ENCODE measurements at regions not wholly inside any gene's neighbourhood (a gene's known extent, or its start where the extent isn't known, plus 50 kb on each side); places are given as distances from the start of the nearest gene placed in this dataset.

- Histone ChIP-seq H3K9me3 (ENCODE audit: low read length) (no peaks in the 10 kb centered on the region), H3K27ac (ENCODE audit: low read depth, low read length, poor library complexity, severe bottlenecking) (no peak overlapping the region), H3K4me1 (ENCODE audit: insufficient read depth, low read length, poor library complexity, severe bottlenecking) (no peaks in the 10 kb centered on the region), H2AFZ (ENCODE audit: low read length) (no peak overlapping the region), H3K4me2 (ENCODE audit: low read length) (no peak overlapping the region), H3K9me2 (ENCODE audit: insufficient read depth, low read length) (no peaks in the 10 kb centered on the region), H4K20me1 (ENCODE audit: insufficient read depth, low read length) (no peaks in the 10 kb centered on the region), H3K4me3 (ENCODE audit: low read depth, low read length, poor library complexity, severe bottlenecking) (no peak overlapping the region), H3K36me3 (ENCODE audit: insufficient read depth, low read length) (no peaks in the 10 kb centered on the region), H3K79me2 (ENCODE audit: insufficient read depth, low read depth, low read length) (no peaks in the 10 kb centered on the region)
- CTCF ChIA-PET (ENCODE audit: unreplicated experiment), result no interaction called here
- no TSS peak for BruUV-seq (replicated peaks)
- TF ChIP-seq CTCF (conservative IDR thresholded peaks at IDR 0.05; ENCODE audit: low read length) (no peak), EZH2phosphoT487 (IDR thresholded peaks at IDR 0.05; ENCODE audit: borderline replicate concordance, low read depth, low read length) (no peak)
- POLR2A ChIA-PET, result interaction anchor here (0.8 kb wide), 1 partner anchor 192 kb away, joined by 3 read pairs; no protein-coding TSS in a partner anchor
- intact Hi-C loops (cut with micrococcal nuclease; ENCODE audit: unreplicated experiment), result no loop called here
- no peak for DNase-seq (ENCODE audit: low spot score)
Observed at GRCh38 chr4:31236020-31236638, 516.0 kb downstream of the PCDH7 start.

GRCh38 chr4:31236639-31237173 lies 516.5 kb downstream of the PCDH7 start:
- Histone ChIP-seq H4K20me1 (ENCODE audit: insufficient read depth, low read length) (no peaks in the 10 kb centered on the region), H3K4me3 (ENCODE audit: low read depth, low read length, poor library complexity, severe bottlenecking) (no peak overlapping the region), H3K79me2 (ENCODE audit: insufficient read depth, low read depth, low read length) (no peaks in the 10 kb centered on the region), H2AFZ (ENCODE audit: low read length) (no peak overlapping the region), H3K36me3 (ENCODE audit: insufficient read depth, low read length) (no peaks in the 10 kb centered on the region), H3K27ac (ENCODE audit: low read depth, low read length, poor library complexity, severe bottlenecking) (no peak overlapping the region), H3K4me2 (ENCODE audit: low read length) (no peak overlapping the region), H3K4me1 (ENCODE audit: insufficient read depth, low read length, poor library complexity, severe bottlenecking) (no peaks in the 10 kb centered on the region), H3K9me3 (ENCODE audit: low read length) (no peaks in the 10 kb centered on the region), H3K9me2 (ENCODE audit: insufficient read depth, low read length) (no peaks in the 10 kb centered on the region)
- ChIA-PET CTCF (ENCODE audit: unreplicated experiment) (no interaction called here), POLR2A (no interaction called here)
- TF ChIP-seq EZH2phosphoT487 (IDR thresholded peaks at IDR 0.05; ENCODE audit: borderline replicate concordance, low read depth, low read length), result no peak
- no peak for TF ChIP-seq CTCF (conservative IDR thresholded peaks at IDR 0.05; ENCODE audit: low read length)
- intact Hi-C loops (cut with micrococcal nuclease; ENCODE audit: unreplicated experiment), result no loop called here
- no peak for DNase-seq (ENCODE audit: low spot score)
- no TSS peak for BruUV-seq (replicated peaks)

GRCh38 chr4:31237233-31237632 lies 517.1 kb downstream of the PCDH7 start:
- Histone ChIP-seq H3K36me3 (ENCODE audit: insufficient read depth, low read length) (no peaks in the 10 kb centered on the region), H4K20me1 (ENCODE audit: insufficient read depth, low read length) (no peaks in the 10 kb centered on the region), H3K4me2 (ENCODE audit: low read length) (no peak overlapping the region), H3K9me2 (ENCODE audit: insufficient read depth, low read length) (no peaks in the 10 kb centered on the region), H2AFZ (ENCODE audit: low read length) (no peak overlapping the region), H3K4me3 (ENCODE audit: low read depth, low read length, poor library complexity, severe bottlenecking) (no peak overlapping the region), H3K4me1 (ENCODE audit: insufficient read depth, low read length, poor library complexity, severe bottlenecking) (no peaks in the 10 kb centered on the region), H3K9me3 (ENCODE audit: low read length) (no peaks in the 10 kb centered on the region), H3K79me2 (ENCODE audit: insufficient read depth, low read depth, low read length) (no peaks in the 10 kb centered on the region), H3K27ac (ENCODE audit: low read depth, low read length, poor library complexity, severe bottlenecking) (no peak overlapping the region)
- intact Hi-C loops (cut with micrococcal nuclease; ENCODE audit: unreplicated experiment), result no loop called here
- POLR2A ChIA-PET, result no interaction called here
- no peak for DNase-seq (ENCODE audit: low spot score)
- no peak for TF ChIP-seq EZH2phosphoT487 (IDR thresholded peaks at IDR 0.05; ENCODE audit: borderline replicate concordance, low read depth, low read length)
- no peak for TF ChIP-seq CTCF (conservative IDR thresholded peaks at IDR 0.05; ENCODE audit: low read length)
- CTCF ChIA-PET (ENCODE audit: unreplicated experiment), result no interaction called here
- BruUV-seq (replicated peaks), result no TSS peak
